ENCODE measurements at regions not wholly inside any gene's neighbourhood (a gene's known extent, or its start where the extent isn't known, plus 50 kb on each side); places are given as distances from the start of the nearest gene placed in this dataset.

- no peak for TF ChIP-seq PHB2 (IDR thresholded peaks at IDR 0.05; ENCODE audit: partially characterized antibody)
- TF ChIP-seq ZNF276 (CRISPR knock-in tag; IDR thresholded peaks at IDR 0.05; ENCODE audit: low read depth): peak; percentile 99
- no peak for TF ChIP-seq TCF7 (IDR thresholded peaks at IDR 0.05; ENCODE audit: low read depth)
- peak; percentile 98 for TF ChIP-seq HMG20B (CRISPR knock-in tag; conservative IDR thresholded peaks at IDR 0.05)
- TF ChIP-seq SIX1 (CRISPR knock-in tag; IDR thresholded peaks at IDR 0.05; ENCODE audit: borderline replicate concordance): peak; percentile 91
- TF ChIP-seq MBD4 (IDR thresholded peaks at IDR 0.05; ENCODE audit: borderline replicate concordance, low read length): no peak
- peak; percentile 98 for TF ChIP-seq ZNF33B (CRISPR knock-in tag; IDR thresholded peaks at IDR 0.05)
- TF ChIP-seq PHF5A (CRISPR knock-in tag; IDR thresholded peaks at IDR 0.05; ENCODE audit: low read depth, unreplicated experiment): peak; percentile 93
- TF ChIP-seq ATF3 (CRISPR knock-in tag; IDR thresholded peaks at IDR 0.05): peak; percentile 96
- peak; percentile 97 for TF ChIP-seq ZNF800 (CRISPR knock-in tag; IDR thresholded peaks at IDR 0.05)
- no peak for TF ChIP-seq RAD51 (IDR thresholded peaks at IDR 0.05; ENCODE audit: borderline replicate concordance)
- peak; percentile 94 for TF ChIP-seq AKAP8 (CRISPR knock-in tag; IDR thresholded peaks at IDR 0.05)
- TF ChIP-seq GFI1 (CRISPR knock-in tag; IDR thresholded peaks at IDR 0.05; ENCODE audit: borderline replicate concordance): peak; percentile 88
- no peak for TF ChIP-seq EZH2 (conservative IDR thresholded peaks at IDR 0.05; ENCODE audit: low read depth, low read length)
- TF ChIP-seq ZNF768 (CRISPR knock-in tag; IDR thresholded peaks at IDR 0.05): peak; percentile 74
- no peak for TF ChIP-seq ZEB1 (IDR thresholded peaks at IDR 0.05; ENCODE audit: insufficient replicate concordance, low read depth)
- TF ChIP-seq TBX2 (CRISPR knock-in tag; IDR thresholded peaks at IDR 0.05; ENCODE audit: borderline replicate concordance): peak; percentile 94
- peak; percentile 100 for TF ChIP-seq ZSCAN12 (CRISPR knock-in tag; IDR thresholded peaks at IDR 0.05)
- peak; percentile 84 for TF ChIP-seq ZNF609 (CRISPR knock-in tag; IDR thresholded peaks at IDR 0.05; ENCODE audit: borderline replicate concordance)
- TF ChIP-seq HNRNPK (IDR thresholded peaks at IDR 0.05; ENCODE audit: low read depth, low read length, poor library complexity, severe bottlenecking): no peak
- TF ChIP-seq GATAD2A (CRISPR knock-in tag; IDR thresholded peaks at IDR 0.05): peak; percentile 82
- TF ChIP-seq SALL1 (CRISPR knock-in tag; IDR thresholded peaks at IDR 0.05): peak; percentile 100
Observed at GRCh38 chr11:70650075-70650909, 252.0 kb downstream of the CTTN start (continued).
